ENCODE measurements at regions not wholly inside any gene's neighbourhood (a gene's known extent, or its start where the extent isn't known, plus 50 kb on each side); places are given as distances from the start of the nearest gene placed in this dataset.
"Not testable (repeated sequence)": the region's sequence is repeated elsewhere in the genome, so short reads cannot be mapped to it uniquely, and the experiment has no call there.

DNA sequence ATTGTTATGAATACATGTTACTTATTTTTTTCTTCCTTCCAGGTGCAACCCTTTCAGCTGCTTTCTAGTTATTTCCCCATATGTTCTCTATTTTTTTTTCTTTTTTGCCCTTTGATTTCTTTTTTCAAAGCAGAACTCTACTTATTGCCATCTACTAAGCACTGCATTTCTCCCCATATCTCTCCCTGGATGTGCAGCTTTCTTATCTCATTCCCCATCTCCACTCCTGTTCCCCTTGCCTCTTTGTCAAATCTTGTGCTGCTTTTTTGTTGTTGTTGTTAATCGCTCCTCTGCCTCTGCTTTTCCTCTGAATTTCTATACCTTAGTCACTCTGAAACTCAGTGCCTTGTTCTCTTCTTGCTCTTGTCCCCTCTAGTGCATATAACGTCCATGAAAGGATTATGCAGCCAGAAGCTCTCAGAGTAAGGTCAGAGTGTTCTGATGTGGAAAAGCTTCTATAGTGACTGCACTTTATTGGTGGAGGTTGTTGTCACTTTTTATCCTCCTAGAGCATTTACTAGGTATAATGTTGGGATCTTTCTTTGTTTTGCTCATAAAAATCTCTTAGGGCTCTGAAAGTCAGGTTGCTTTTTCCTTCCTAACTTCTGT, 51.1 kb upstream of the JADE1 start:
- no peak for DNase-seq

- no peak for DNase-seq
Observed at GRCh38 chr4:128757712-128758111, 51.8 kb upstream of the JADE1 start.

DNA sequence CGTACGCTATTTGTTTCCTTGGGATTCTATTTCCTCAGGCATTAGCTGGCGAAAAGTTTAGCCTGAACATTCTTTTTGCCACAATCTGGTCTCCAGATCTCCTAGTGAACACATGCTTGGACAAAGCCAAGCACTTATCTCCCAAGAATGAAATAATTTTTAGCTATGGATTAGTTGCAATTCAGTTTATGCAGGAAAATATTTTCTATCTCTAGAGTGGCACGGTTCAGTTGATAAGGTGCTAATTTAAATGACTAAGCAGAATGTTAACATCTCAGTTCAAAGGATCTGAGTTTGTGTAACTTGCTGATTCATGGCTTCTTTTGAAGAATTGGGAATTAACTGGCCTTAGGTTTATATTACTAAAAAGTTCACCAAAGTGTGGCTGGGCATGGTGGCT, 58.1 kb upstream of the JADE1 start:
- no peak for DNase-seq

DNA sequence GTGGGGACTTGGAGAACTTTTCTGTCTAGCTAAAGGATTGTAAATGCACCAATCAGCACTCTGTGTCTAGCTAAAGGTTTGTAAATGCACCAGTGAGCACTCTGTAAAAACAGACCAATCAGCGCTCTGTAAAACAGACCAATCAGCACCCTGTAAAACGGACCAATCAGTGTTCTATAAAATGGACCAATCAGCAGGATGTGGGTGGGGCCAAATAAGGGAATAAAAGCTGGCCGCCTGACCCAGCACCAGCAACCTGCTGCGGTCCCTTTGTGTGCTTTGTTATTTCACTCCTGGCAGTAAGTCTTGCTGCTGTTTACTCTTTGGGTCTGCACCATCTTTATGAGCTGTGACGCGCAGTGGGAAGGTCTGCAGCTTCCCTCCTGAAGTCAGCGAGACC, 67.8 kb upstream of the JADE1 start:
- DNase-seq = not testable (repeated sequence)

DNA sequence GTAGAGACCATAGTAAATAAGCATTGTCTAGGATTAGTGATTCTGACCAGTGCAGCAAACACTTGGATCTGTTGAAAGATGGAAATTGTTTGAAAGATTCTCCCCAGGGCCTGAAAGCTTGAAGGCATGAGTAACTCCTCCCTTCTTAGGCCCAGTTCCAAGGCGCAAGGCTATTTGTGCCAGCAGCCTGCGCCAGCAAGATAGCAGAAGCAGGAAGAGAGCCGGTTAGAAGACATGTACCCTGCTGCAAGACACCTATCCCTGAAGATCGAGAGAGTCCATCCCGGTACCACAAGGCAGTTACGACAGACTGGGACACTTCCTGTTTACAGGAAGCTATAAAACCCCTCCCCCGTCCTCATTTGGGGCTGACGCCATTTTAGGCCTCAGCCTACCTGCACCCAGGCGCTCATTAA, 72.4 kb upstream of the JADE1 start:
- DNase-seq = no peak

- DNase-seq = no peak
Observed at GRCh38 chr4:128735714-128736113, 73.8 kb upstream of the JADE1 start.

- DNase-seq = no peak
Observed at GRCh38 chr4:128728190-128728589, 81.3 kb upstream of the JADE1 start.

GRCh38 chr4:128727658-128728057, 81.8 kb upstream of the JADE1 start:
- DNase-seq = no peak

GRCh38 chr4:128725405-128726055, 84.0 kb upstream of the JADE1 start:
- DNase-seq = no peak

DNA sequence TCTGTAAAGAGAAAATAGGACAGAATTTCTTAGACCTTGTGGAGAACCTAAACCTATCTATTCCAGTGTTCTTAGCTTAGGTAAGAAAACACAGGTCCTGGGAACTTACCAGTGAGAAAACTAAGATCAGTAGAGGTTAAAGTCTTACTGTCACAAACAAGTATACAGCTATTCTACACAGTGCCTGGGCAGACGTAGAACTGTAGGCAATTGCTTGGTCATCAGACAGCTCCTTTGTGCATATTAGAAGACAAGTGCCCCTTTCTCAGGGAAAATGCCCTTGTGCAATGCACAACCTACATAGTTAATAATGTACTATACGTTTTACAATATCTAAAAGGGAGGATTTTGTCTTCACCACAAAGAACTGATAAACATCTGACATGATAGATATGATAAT, 86.6 kb upstream of the JADE1 start:
- no peak for DNase-seq

DNA sequence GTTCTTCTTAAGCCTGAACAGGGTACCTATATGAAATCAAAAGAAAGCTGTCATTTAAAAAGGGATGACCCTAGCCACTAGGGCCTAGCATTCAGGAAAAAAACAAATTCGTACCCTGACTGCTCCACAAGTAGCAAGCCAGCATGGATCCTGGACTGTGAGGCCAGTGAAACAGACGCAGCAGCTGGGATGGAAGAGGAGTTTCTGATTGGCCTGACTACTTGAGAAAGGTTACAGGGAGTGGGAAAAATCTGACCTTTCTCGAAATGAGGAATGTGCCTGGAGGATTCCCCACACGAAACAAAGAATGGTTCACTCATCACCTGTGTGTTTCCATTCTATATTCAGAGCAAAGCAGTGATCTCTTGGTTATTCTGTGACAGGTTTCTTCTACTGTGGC, 87.6 kb upstream of the JADE1 start:
- DNase-seq = no peak

GRCh38 chr4:128720270-128720669, 89.2 kb upstream of the JADE1 start:
- DNase-seq = no peak

DNA sequence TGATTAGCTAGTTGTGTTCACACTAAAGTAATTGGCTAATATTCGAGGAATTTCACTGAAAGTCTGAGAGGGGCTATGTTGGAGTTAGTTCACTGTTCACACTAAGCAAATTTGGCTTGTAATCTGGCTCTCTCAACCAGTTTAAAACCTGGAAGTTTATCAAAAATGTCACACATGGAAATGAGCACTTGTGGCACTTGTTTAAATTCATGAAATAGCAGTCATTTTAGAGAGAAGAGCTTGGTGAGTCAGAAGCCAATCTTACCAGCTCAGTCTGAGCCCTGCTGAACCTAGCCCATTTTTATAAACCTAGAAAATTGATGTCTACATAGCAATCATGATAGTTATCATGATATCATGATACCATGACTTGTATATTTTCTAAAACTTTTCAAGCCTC, 90.7 kb upstream of the JADE1 start:
- DNase-seq = no peak

- DNase-seq = no peak
Observed at GRCh38 chr4:128716338-128716737, 93.2 kb upstream of the JADE1 start.

DNA sequence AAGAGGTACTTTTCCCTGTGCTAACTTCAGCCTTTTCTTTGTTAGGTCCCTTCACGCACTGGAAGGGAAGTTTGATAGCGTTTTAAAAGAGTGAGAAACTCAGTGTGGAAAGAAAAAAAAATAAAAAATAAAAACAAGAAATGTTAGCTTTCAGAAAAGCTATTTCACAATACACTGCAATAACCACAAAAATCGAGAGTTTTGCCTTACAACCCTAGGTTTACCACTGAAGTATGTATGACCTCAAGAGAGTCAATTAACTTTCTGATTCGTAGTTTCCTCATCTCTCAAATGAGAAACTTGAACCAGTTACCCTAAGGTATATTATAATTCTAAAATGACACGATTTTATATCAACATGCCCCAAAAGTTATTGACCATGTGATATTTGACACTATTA, 93.9 kb upstream of the JADE1 start:
- DNase-seq = no peak

- DNase-seq = no peak
Observed at GRCh38 chr4:128711361-128711760, 98.1 kb upstream of the JADE1 start.

DNA sequence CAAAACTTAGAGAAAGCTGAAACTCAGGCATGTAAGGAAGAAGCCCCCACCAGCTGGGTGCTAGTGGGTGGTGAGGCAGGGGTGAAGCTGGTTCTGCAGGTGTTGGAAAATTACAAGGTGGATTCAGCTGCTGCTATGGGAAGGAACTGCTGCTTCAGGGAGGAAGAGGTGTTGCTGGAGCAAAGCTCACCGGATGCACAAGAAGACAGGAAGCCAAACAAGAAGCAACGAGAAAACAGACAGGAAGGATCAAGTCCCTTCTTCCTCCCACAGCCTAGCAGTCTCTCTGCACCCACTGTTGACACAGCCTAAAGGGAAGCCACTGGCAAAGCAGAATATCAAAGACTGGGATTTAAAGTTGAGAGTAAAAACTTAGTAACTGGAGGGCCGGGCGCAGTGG, 100.2 kb upstream of the JADE1 start:
- DNase-seq = no peak

DNA sequence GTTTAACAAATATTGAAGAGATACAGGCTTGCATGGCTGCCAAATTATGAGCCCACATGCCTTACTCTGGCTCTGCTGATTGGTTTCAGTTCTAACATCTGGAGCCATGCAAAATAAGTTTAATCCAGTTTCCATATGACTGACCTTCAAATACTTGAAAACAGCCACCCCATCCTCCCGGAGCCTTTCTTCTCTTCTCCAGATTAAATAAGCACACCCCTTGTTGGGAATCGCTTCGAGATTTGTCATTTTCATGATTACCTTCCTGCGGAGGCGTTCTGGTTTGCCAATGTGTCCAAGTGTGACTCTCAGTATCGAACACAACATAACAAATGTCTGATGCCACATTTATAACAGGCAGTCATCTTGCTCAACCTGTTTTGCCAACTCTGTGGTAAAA, 101.6 kb upstream of the JADE1 start:
- DNase-seq = no peak

GRCh38 chr4:128703948-128704347, 105.6 kb upstream of the JADE1 start:
- DNase-seq = no peak

GRCh38 chr4:128700659-128701350, 108.7 kb upstream of the JADE1 start:
- no peak for DNase-seq

DNA sequence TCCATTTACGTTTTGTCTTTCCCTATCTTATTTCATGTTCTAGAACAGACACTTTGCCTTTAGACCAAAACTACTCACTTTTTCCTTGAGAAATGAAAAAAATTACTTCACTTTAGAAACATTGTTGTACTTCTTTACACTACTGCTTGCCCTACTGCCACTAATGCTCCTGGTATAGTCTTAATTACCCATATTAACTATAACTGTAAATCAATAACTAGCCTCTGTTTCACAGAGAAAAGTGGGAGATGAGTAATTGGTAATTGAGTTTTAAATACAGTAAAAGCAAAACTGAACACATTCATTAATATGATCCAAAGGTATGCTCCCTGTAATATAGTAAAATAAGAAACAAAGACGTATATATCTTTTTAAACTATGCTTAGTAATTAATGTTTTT, 111.1 kb upstream of the JADE1 start:
- no peak for DNase-seq

GRCh38 chr4:128697323-128697722, 112.2 kb upstream of the JADE1 start:
- no peak for DNase-seq

- DNase-seq = no peak
Observed at GRCh38 chr4:128690011-128690410, 119.5 kb upstream of the JADE1 start.

- no peak for DNase-seq
Observed at GRCh38 chr4:128688846-128689437, 120.6 kb upstream of the JADE1 start.
